IPS DF 6.9 (cell line): ENCODE measurements at regions not wholly inside any gene's neighbourhood (a gene's known extent, or its start where the extent isn't known, plus 50 kb on each side); places are given as distances from the start of the nearest gene placed in this dataset.

Experiments
- DNase-seq: peaks from one replicate; pipeline ENCODE4 v3.0.0-alpha.2; 2013; ENCODE audit warnings: low read depth, low spot score
- H3K27ac ChIP-seq: one replicate; pipeline ENCODE4 v1.5.1; 2013; ENCODE audit warnings: low read length, control low read depth
- H3K27me3 ChIP-seq: 2 replicates; pipeline ENCODE4 v1.6.1; 2013; ENCODE audit warnings: mild to moderate bottlenecking, low read length; ENCODE audit not compliant: control insufficient read depth, insufficient read depth
- H3K36me3 ChIP-seq: 2 replicates; pipeline ENCODE4 v1.6.1; 2013; ENCODE audit warnings: low read length; ENCODE audit not compliant: control insufficient read depth, insufficient read depth
- H3K4me1 ChIP-seq: 2 replicates; pipeline ENCODE4 v1.6.1; 2013; ENCODE audit warnings: low read length; ENCODE audit not compliant: control insufficient read depth, insufficient read depth
- H3K4me3 ChIP-seq: 2 replicates; pipeline ENCODE4 v1.5.1; 2013; ENCODE audit warnings: mild to moderate bottlenecking, low read length
- H3K9me3 ChIP-seq: 2 replicates; pipeline ENCODE4 v1.6.1; 2013; ENCODE audit warnings: low read length, inconsistent platforms; ENCODE audit not compliant: control insufficient read depth, insufficient read depth
- WGBS: extraction: QIAGEN DNeasy Blood & Tissue Kit; methylation state at CpG from one replicate; pipeline ENCODE4 v1.1.7; 2013; ENCODE audit warnings: mixed read lengths, missing lambda C conversion rate; ENCODE audit not compliant: insufficient read length, insufficient coverage; 5-methylcytosine and 5-hydroxymethylcytosine counted together

- no peaks in the 10 kb centered on the region for H3K4me1 ChIP-seq
- H3K9me3 ChIP-seq = no peaks in the 10 kb centered on the region
- WGBS = no CpG with 5 or more reads among the region's 1 CpG
- DNase-seq = no peak
- no peaks in the 10 kb centered on the region for H3K27me3 ChIP-seq
- H3K27ac ChIP-seq = no peak overlapping the region
- no peak overlapping the region for H3K4me3 ChIP-seq
- no peaks in the 10 kb centered on the region for H3K36me3 ChIP-seq
These were observed 242.9 kb upstream of the MEOX2 start for GRCh38 chr7:15929411-15929810.

DNA sequence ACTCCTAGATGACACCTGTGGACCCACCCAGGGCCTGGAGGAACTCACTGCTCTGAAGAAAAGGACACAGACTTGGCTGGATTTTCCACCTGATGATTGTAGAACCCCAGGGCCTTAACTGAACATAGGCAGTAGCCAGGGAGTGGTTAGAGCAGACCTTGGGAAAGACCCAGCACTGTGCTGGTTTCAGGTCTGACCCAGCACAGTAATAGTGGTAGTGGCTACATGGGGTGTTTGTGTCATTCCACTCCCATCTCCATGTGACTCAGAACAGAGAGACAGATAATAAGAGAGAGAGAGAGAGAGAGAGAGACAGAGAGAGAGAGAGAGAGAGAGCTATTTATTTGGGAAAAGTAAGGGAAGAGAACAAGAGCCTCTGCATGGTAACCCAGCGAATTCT, 239.1 kb upstream of the MEOX2 start:
- H3K4me3 ChIP-seq = no peak overlapping the region
- no peaks in the 10 kb centered on the region for H3K36me3 ChIP-seq
- no peaks in the 10 kb centered on the region for H3K9me3 ChIP-seq
- H3K4me1 ChIP-seq = no peaks in the 10 kb centered on the region
- no peak overlapping the region for H3K27ac ChIP-seq
- no peaks in the 10 kb centered on the region for H3K27me3 ChIP-seq
- no CpG with 5 or more reads among the region's 1 CpG for WGBS
- DNase-seq = no peak

DNA sequence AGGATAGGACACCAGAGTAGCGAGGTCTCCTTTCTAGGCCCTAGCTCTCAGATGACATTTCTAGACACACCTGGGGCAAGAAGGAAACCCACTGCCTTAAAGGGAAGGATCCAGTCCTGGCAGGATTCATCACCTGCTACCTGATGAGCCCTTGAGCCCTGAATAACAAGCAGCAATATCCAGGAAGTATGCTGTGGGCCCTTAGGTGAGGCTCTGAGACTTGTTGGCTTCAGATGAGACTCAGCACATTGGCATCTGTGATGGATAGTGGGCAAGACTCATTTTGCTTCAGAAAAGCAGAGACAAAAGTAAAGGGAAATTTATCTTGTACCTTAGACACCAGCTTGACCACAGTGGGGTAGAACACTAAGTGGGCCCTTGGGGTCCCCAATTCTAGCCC, 238.4 kb upstream of the MEOX2 start:
- Histone ChIP-seq H3K27me3 (no peaks in the 10 kb centered on the region), H3K27ac (no peak overlapping the region), H3K36me3 (no peaks in the 10 kb centered on the region), H3K4me3 (no peak overlapping the region), H3K9me3 (no peaks in the 10 kb centered on the region), H3K4me1 (no peaks in the 10 kb centered on the region)
- WGBS = no CpG with 5 or more reads among the region's 1 CpG
- DNase-seq = no peak

DNA sequence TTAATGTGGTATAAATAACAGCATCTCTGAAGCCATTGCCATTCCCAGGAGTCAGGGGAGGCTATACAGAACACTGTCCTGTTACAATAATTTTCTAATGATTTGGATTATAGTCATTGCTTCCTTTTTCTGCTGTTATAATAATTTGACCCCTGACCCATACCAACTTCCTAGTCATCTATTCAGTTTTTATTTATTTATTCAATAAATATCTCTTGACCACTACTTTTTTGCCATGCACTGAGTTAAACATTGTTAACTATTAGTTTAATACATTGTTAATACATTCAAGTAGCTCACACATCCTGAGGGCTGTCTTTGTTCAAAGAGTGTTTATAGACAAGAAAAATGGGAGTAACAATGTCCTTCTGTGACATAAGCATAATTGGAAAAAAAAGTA, 235.5 kb upstream of the MEOX2 start:
- DNase-seq = no peak
- Histone ChIP-seq H3K36me3 (no peaks in the 10 kb centered on the region), H3K4me1 (no peaks in the 10 kb centered on the region), H3K9me3 (no peaks in the 10 kb centered on the region), H3K4me3 (no peak overlapping the region), H3K27ac (no peak overlapping the region), H3K27me3 (no peaks in the 10 kb centered on the region)

- H3K4me1 ChIP-seq = no peaks in the 10 kb centered on the region
- no peak overlapping the region for H3K27ac ChIP-seq
- H3K9me3 ChIP-seq = no peaks in the 10 kb centered on the region
- H3K27me3 ChIP-seq = no peaks in the 10 kb centered on the region
- H3K4me3 ChIP-seq = no peak overlapping the region
- H3K36me3 ChIP-seq = no peaks in the 10 kb centered on the region
- WGBS = no CpG with 5 or more reads among the region's 3 CpGs
- no peak for DNase-seq
These were observed 235.1 kb upstream of the MEOX2 start for GRCh38 chr7:15921576-15921975.

DNA sequence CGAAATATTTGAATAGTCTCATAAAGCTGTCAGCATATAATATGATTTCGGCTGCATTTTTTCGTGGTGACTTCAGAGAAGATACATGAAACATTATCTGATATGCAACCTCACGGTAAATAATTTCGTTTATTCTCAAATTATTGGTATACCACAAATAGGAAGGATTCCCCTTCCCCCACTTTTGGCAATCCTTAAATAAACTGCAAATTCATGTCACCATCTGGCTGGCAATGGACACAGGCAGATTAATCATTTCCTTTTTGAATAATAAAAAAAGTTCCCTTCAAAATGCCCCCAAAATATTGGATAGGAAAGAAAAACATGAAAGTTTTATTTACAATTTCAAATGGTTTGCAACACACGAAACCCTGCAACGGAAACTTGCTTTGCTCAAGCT, 234.5 kb upstream of the MEOX2 start:
- no peaks in the 10 kb centered on the region for H3K27me3 ChIP-seq
- no peak for DNase-seq
- H3K36me3 ChIP-seq = no peaks in the 10 kb centered on the region
- no peak overlapping the region for H3K27ac ChIP-seq
- H3K9me3 ChIP-seq = no peaks in the 10 kb centered on the region
- no CpG with 5 or more reads among the region's 7 CpGs for WGBS
- H3K4me1 ChIP-seq = no peaks in the 10 kb centered on the region
- H3K4me3 ChIP-seq = no peak overlapping the region

DNA sequence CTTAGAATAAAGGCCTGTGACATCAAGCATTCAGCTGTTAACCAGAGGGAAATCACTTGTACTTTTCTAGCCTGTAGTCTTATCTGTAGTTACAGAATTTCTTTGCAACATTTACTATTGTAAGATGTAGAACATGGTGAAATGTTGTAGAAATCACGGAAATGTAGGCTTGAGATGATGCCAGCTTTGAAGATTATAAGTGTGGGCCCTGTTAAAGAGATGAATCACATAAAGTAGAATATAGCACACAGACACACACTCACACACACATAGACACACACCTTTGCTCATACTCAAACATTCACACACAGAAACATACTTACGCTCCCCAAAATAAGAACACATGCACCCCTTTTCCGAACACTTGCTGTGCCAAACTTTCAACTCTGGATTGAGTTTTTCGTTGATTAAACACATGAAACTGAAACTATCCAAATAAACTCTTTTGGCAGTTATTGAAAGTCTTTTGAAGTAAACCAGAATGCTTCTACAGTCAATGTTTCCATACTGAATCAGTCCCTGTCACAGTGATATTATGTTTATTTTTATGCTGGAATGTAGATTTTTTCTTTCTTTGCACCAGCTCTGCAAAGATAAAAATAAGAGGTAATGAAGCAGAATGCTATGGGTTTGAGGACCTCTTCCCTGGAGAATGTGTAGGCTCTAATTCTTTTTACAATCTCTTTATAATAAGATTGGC, 230.3 kb upstream of the MEOX2 start:
- WGBS = no CpG with 5 or more reads among the region's 4 CpGs
- DNase-seq = no peak
- Histone ChIP-seq H3K4me3 (no peak overlapping the region), H3K27me3 (no peaks in the 10 kb centered on the region), H3K27ac (no peak overlapping the region), H3K4me1 (no peaks in the 10 kb centered on the region), H3K36me3 (no peaks in the 10 kb centered on the region), H3K9me3 (no peaks in the 10 kb centered on the region)

DNA sequence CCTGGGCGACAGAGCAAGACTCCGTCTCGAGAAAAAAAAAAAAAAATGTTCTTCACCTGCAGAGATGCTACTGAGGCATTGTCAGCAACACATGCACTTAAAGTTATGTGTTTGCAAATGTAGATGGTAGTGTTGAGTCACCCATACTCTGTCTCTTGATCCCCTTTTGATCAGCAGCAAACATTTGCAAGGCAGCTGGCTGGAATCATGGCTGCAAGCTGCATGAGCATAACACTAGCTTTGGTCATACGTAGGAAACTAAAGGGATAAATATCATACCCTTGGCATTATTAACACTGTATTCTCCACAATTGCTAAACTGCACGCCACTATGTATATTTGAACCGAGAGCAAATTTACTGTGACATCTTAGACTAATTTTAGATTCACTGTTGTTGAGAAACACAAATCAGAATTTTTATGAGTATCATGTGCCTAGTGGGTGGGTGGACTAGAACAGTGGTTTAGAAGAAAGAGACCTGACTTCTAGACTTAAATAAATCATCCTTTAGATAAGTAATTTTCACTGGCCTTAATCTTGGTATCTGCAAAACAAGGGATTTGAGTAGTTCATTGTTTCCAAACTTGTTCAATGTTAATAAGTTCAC, 229.3 kb upstream of the MEOX2 start:
- Histone ChIP-seq H3K27me3 (no peaks in the 10 kb centered on the region), H3K36me3 (no peaks in the 10 kb centered on the region), H3K27ac (no peak overlapping the region), H3K9me3 (no peaks in the 10 kb centered on the region), H3K4me1 (no peaks in the 10 kb centered on the region), H3K4me3 (no peak overlapping the region)
- DNase-seq = no peak
- WGBS = no CpG with 5 or more reads among the region's 6 CpGs

- no peak overlapping the region for H3K4me3 ChIP-seq
- no peaks in the 10 kb centered on the region for H3K4me1 ChIP-seq
- no peaks in the 10 kb centered on the region for H3K27me3 ChIP-seq
- no peaks in the 10 kb centered on the region for H3K36me3 ChIP-seq
- H3K9me3 ChIP-seq = no peaks in the 10 kb centered on the region
- no peak overlapping the region for H3K27ac ChIP-seq
- DNase-seq = no peak
- WGBS = no CpG with 5 or more reads among the region's 2 CpGs
These were observed 228.1 kb upstream of the MEOX2 start for GRCh38 chr7:15914611-15915010.

GRCh38 chr7:15906436-15906835, 220.0 kb upstream of the MEOX2 start:
- H3K4me1 ChIP-seq = no peaks in the 10 kb centered on the region

More at GRCh38 chr7:15906436-15906835, 220.0 kb upstream of the MEOX2 start:
- H3K4me3 ChIP-seq = no peak overlapping the region
- no peak overlapping the region for H3K27ac ChIP-seq
- no peaks in the 10 kb centered on the region for H3K27me3 ChIP-seq
- DNase-seq = no peak
- no peaks in the 10 kb centered on the region for H3K36me3 ChIP-seq
- no CpG with 5 or more reads among the region's 1 CpG for WGBS
- H3K9me3 ChIP-seq = no peaks in the 10 kb centered on the region
